Stomach (tissue), 4 donors: ENCODE measurements at regions not wholly inside any gene's neighbourhood (a gene's known extent, or its start where the extent isn't known, plus 50 kb on each side); places are given as distances from the start of the nearest gene placed in this dataset.

ENCODE experiments used
- POLR2AphosphoS5 ChIP-seq, 3 donors: sonication (generic); formaldehyde crosslinking; IDR thresholded peaks; one replicate each; pipeline ENCODE4 v1.6.1; 2016; ENCODE audit warnings: antibody characterized with exemption in 3 of 3
- TF ChIP-seq, protein P1 (sequence below), 7 experiments: fragments of 450-650 bp in 4 of 7; fragments of 200-600 bp in 3 of 7; sonication (generic) in 3 of 7; IDR thresholded peaks; one replicate each; pipeline ENCODE4 v1.5.1; 2016 to 2019; ENCODE audit warnings: antibody characterized with exemption in 7 of 7, control low read depth in 2 of 7, mild to moderate bottlenecking in 1 of 7

DNA sequence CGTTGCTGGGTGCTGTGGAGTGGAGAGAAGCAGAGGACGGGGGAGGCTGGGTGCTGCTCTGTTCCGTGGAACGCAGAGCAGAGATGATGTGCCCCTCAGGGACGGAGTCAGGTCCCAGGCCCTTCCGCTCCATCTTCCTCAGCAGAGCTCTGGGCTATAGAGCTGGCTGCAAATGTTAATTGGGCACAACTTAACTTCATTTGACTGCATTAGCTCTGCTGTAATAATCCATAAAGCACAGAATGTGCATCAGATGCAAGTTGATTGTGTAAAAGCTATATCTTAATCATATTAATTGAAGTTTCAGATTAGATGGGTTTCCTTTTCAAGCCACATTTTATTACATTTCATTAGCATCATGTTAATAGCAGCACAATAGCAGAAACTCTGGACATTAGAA, 212.6 kb downstream of the ABCC12 start:
- no peak for TF ChIP-seq POLR2AphosphoS5 (IDR thresholded peaks at IDR 0.05)
- TF ChIP-seq, protein P1, sequence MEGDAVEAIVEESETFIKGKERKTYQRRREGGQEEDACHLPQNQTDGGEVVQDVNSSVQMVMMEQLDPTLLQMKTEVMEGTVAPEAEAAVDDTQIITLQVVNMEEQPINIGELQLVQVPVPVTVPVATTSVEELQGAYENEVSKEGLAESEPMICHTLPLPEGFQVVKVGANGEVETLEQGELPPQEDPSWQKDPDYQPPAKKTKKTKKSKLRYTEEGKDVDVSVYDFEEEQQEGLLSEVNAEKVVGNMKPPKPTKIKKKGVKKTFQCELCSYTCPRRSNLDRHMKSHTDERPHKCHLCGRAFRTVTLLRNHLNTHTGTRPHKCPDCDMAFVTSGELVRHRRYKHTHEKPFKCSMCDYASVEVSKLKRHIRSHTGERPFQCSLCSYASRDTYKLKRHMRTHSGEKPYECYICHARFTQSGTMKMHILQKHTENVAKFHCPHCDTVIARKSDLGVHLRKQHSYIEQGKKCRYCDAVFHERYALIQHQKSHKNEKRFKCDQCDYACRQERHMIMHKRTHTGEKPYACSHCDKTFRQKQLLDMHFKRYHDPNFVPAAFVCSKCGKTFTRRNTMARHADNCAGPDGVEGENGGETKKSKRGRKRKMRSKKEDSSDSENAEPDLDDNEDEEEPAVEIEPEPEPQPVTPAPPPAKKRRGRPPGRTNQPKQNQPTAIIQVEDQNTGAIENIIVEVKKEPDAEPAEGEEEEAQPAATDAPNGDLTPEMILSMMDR (IDR thresholded peaks at IDR 0.05), result no peak
